Neural progenitor cell (in vitro differentiated cells): ENCODE measurements at regions not wholly inside any gene's neighbourhood (a gene's known extent, or its start where the extent isn't known, plus 50 kb on each side); places are given as distances from the start of the nearest gene placed in this dataset.

ENCODE experiments used
- EZH2 ChIP-seq: fragments of 200-600 bp; sonication (generic); IDR thresholded peaks from 2 replicates; pipeline ENCODE4 v1.6.1; 2017; ENCODE audit warnings: antibody characterized with exemption, mild to moderate bottlenecking, moderate library complexity
- TF ChIP-seq, protein P1 (sequence below): fragments of 200-600 bp; sonication (generic); IDR thresholded peaks from 2 replicates; pipeline ENCODE4 v1.5.1; 2017; ENCODE audit warnings: antibody characterized with exemption, mild to moderate bottlenecking

DNA sequence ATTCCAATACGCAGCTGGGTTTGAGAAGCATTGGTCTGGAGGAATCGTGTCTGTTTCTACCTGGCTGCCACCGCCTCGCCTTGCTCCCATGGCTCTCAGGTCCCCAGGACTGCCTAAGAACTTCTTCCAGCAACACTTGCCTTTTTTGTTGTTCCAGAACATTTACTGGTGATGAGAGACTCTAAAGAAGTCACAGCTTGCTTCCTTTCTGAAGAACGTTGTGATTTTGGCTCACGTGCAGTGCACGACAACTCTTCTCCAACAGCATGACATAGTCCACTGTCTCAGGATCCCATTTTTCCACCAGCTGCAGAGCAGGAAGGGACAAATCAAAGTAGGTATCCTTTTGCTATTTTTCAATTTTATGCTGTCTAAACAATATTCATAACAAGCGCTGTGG, 940.9 kb downstream of the SLC4A3 start:
- TF ChIP-seq, protein P1, sequence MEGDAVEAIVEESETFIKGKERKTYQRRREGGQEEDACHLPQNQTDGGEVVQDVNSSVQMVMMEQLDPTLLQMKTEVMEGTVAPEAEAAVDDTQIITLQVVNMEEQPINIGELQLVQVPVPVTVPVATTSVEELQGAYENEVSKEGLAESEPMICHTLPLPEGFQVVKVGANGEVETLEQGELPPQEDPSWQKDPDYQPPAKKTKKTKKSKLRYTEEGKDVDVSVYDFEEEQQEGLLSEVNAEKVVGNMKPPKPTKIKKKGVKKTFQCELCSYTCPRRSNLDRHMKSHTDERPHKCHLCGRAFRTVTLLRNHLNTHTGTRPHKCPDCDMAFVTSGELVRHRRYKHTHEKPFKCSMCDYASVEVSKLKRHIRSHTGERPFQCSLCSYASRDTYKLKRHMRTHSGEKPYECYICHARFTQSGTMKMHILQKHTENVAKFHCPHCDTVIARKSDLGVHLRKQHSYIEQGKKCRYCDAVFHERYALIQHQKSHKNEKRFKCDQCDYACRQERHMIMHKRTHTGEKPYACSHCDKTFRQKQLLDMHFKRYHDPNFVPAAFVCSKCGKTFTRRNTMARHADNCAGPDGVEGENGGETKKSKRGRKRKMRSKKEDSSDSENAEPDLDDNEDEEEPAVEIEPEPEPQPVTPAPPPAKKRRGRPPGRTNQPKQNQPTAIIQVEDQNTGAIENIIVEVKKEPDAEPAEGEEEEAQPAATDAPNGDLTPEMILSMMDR, result no peak
- no peak for TF ChIP-seq EZH2
